HG03108 (cell line): ENCODE measurements at regions not wholly inside any gene's neighbourhood (a gene's known extent, or its start where the extent isn't known, plus 50 kb on each side); places are given as distances from the start of the nearest gene placed in this dataset.

Source experiments
- ATAC-seq: cut with Tn5 transposase; IDR thresholded peaks from one replicate; pipeline ENCODE4 v1.9.1; 2021; ENCODE audit warnings: moderate library complexity; ENCODE audit not compliant: unreplicated experiment

DNA sequence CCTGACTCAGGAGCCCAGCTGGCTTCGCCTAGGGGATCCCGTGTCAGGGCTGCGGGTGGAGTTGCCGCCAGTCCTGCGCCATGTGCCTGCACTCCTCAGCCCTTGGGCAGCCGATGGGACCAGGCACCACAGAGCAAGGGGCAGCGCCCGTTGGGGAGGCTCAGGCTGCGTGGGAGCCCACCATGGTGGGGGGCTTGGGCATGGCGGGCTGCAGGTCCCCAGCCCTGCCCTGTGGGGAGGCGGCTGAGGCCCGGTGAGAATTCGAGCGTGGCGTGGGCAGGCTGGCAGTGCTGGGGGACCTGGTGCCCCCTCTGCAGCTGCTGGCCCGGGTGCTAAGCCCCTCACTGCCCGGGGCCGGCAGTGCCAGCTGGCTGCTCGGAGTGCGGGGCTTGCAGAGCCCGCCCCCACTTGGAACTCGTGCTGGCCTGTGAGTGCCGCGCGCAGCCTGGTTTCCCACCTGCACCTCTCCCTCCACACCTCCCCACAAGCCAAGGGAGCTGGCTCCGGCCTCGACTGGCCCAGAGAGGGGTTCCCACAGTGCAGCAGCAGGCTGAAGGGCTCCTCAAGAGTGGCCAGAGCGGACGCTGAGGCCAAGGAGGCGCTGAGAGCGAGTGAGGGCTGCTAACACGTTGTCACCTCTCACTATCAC, 135.1 kb upstream of the SEL1L start:
- no peak for ATAC-seq

GRCh38 chr14:81669308-81669707, 135.7 kb upstream of the SEL1L start:
- ATAC-seq = no peak

- ATAC-seq = no peak
These were observed 140.3 kb upstream of the SEL1L start for GRCh38 chr14:81673930-81674329.

GRCh38 chr14:81676395-81676794, 142.7 kb upstream of the SEL1L start:
- no peak for ATAC-seq

- ATAC-seq = no peak
These were observed 143.2 kb upstream of the SEL1L start for GRCh38 chr14:81676879-81677278.

DNA sequence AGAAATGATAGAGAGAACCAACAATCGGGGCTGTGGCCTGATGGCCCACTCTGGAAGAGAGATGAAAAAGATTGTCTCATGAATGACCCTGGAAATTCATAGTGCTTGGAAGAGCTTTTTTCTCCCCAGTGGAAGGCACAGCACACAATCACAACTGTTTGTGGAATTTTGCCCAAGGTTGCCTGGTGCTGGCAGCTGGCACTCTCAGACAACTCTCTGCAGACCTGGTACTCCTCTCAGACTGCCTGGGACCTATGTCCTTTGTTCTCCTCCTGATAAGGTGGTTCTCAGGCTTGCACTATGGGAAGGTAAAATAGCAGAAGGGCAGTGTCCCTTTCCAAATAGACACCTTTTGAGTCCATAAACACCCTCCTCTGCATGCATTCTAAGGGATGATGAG, 144.1 kb upstream of the SEL1L start:
- ATAC-seq = no peak

DNA sequence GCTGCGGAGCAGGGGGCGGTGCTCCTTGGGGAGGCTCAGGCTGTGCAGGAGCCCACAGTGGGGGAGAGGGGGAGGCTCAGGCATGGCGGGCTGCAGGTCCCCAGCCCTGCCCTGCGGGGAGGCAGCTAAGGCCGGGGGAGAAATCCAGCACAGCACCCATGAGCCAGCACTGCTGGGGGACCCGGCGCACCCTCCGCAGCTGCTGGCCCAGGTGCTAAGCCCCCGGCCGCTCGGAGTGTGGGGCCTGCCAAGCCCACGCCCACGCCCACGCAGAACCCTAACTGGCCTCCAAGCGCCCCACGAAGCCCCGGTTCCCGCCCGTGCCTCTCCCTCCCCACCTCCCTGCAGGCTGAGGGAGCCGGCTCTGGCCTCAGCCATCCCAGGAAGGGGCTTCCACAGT, 145.6 kb upstream of the SEL1L start:
- no peak for ATAC-seq

DNA sequence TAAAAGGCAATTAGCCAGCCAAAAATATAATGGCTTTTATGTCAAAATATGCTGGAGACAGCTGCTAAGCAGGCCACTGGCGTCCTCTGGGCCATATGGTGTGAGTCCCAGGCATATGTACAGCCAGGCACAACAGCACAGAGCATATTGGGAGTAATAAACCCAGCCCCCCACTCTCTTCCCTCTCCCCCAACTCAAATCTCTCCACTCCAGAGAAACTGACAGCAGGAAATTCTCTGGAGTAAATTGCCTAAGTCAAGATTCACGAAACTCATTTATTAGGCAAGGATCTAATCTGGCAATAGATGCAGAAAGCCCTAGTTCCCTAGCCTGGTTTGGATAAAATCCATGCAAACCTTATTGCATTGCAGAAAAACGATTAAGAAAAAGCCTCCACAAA, 147.9 kb upstream of the SEL1L start:
- ATAC-seq = no peak

- ATAC-seq = no peak
These were observed 148.5 kb upstream of the SEL1L start for GRCh38 chr14:81682134-81682533.

DNA sequence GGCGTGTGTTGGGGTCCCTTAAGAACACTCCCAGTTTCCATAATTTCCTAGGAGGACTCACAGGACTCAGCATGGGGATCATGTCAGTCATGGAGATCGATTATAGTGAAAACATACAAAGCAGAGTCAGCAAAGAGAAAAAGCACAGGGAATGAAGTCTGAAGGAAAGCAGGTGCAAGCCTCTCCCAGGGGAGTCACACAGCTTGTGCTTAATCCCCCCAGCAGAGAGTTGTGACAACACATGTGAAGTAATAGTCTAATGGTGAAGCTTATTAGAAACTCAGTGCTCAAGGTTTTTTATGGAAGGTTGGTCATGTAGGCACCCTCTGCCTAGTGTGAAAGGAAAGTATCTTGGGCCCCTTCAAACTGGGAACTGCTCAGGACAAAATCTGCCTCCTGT, 149.0 kb upstream of the SEL1L start:
- ATAC-seq = no peak

DNA sequence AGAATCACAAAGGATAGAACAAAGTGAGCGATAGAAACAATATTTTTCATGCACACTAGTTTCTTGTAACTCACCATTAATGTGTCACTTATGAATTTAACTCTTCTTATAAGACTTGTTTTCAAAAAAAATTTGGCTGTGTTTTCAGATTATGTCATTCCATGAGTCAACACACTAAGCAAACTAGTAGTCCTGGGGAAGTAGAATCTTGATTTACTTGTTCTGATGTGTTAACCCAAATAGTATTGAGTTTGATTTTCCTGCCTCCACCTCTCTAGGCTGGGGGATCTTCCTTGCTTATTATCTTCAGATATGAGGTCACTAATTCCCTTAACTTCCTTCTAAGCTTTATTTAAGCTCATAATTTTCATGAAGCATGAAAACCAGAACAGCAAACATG, 151.0 kb upstream of the SEL1L start:
- no peak for ATAC-seq

DNA sequence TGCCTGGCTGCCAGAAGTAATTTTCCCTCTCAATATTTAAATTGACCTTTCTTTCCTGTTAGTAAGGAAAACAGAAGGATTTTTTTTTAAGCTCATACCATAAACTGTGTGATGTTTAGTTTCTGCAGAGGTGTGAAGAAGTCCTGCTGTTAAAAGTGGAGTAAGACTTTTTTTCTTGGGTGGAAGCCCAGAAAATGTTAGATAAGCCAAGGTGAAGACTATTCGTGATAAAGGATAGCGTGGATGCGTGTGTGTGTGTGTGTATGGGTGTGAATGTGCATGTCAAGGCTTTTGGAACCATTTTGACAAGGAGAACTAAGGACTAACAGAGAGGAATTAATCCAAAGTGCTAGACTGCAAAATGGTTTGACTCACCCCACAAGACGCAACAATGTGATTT, 152.9 kb upstream of the SEL1L start:
- no peak for ATAC-seq

GRCh38 chr14:81691931-81692330, 158.3 kb upstream of the SEL1L start:
- ATAC-seq = no peak

DNA sequence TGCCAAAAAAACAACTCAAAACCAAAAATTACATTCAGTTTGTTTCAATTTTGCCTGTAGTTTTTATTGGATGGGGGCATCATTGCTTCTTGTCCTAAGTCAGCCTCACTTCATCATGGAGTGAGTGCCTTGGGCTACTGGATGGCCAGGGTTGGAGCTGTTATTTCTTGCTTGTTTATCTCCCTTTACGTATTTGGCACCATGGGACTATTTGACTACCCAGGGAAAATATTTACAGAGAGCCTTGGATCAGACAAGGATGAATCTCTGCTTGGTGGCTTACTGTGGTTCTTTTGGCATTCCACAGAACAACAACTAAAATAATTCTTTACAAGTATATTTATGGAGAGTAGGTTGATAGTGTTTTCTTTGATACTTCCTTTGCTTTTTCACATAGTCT, 160.8 kb upstream of the SEL1L start:
- no peak for ATAC-seq

DNA sequence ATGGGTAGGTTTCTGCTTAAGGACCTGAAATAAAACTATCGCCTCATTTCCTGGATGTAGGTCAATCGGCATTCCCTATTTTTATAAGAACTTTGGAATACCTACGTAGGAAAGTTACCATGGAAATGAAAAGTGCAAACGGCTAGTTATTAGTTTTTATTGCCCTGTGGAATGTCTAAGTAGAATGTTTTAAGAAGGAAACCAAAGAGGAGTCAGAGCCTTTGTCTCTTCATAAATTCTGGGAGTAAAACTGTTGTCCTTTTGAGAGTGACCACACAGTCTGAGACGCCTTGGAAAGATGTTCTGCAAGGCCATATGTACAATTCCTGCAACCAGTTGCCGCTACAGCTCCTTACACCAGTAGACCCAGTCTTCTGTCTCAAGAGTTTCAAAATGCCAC, 176.0 kb upstream of the SEL1L start:
- no peak for ATAC-seq

DNA sequence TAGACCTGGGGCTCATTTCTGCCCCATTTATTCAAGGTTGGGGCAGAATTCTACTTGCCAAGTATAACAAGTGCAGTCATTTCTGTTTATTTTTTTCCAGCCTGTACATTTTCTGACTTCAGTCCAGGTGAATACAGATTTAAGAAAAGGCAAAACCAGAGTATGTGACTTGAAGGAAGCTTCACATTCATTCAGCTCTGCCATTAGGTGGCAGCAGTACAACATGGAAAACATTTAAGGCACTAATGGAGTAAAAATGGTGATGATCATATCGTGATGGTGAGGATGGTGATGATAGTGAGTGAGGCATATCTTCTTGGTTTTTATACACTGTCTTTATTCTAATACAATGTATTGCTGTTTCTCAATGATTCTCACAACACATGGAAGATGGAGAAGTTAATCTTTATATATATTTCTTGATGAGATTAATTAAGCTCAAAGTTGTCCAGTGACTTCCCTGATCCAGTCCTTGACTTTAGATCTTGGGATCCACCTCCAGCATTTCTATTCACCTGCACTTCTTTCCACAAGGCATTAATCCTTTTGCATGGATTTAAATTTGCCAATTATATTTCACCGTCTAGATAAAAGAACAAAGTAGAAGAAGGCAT, 176.7 kb upstream of the SEL1L start:
- ATAC-seq = no peak

DNA sequence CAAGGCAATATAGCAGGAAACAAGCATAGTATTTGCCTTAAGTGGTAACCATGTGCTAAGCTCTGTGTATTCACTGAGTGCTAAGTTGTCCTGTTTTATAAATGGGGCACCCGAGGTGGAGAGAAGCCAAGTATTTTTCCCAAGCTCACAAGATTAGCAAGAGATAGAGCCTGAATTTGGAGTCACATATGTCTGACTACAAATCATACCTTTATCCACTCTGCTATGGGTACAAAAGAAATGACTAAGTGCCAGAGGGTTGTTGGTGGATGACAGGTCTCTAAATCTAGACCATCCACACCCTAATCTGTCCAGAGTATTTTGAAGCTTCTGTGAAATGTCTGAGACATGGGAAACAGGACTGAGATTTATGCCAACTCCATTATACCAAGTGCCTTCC, 182.1 kb upstream of the SEL1L start:
- ATAC-seq = no peak

DNA sequence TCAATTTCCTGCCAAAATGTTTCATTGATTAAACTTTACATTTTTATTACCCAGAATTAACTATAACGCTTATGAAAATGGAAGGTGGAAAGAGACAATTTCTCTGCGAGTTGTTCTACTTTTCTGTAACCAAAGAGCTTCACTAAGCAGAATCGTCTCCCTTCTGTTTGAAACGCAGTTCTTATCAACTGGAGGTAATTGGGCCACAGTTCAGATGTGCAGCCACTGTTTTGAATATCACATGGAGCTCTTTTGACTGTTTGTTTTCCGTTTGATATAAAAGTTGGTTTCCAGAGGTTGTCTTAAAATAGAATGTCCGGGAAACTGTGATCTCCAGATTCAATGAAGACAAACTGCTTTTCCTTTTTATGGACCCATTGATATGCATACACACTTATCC, 183.3 kb upstream of the SEL1L start:
- no peak for ATAC-seq

- ATAC-seq = no peak
These were observed 190.3 kb upstream of the SEL1L start for GRCh38 chr14:81723956-81724355.

- ATAC-seq = no peak
These were observed 193.6 kb upstream of the SEL1L start for GRCh38 chr14:81727218-81727617.

- no peak for ATAC-seq
These were observed 194.8 kb upstream of the SEL1L start for GRCh38 chr14:81728447-81728846.

GRCh38 chr14:81729622-81730021, 196.0 kb upstream of the SEL1L start:
- ATAC-seq = no peak

- ATAC-seq = no peak
These were observed 204.3 kb upstream of the SEL1L start for GRCh38 chr14:81737938-81738337.
